H1 (cell line): ENCODE measurements at regions not wholly inside any gene's neighbourhood (a gene's known extent, or its start where the extent isn't known, plus 50 kb on each side); places are given as distances from the start of the nearest gene placed in this dataset.

Experiments used
- CHD2 ChIP-seq: IDR thresholded peaks from 2 replicates; pipeline ENCODE4 v1.6.1; 2012; ENCODE audit warnings: low read length, improper control_type of control experiment
- EGR1 ChIP-seq: IDR thresholded peaks from 2 replicates; pipeline ENCODE4 v1.6.1; 2011; ENCODE audit warnings: low read depth, low read length, borderline replicate concordance
- EP300 ChIP-seq, 2 experiments: IDR thresholded peaks; 1 replicate in 1 of 2; 2 replicates in 1 of 2; pipeline ENCODE4 v1.6.1; 2011 to 2012; ENCODE audit warnings: low read depth in 2 of 2, low read length in 2 of 2, mild to moderate bottlenecking in 2 of 2, borderline replicate concordance in 1 of 2, inconsistent platforms in 1 of 2, moderate library complexity in 1 of 2
- GTF2F1 ChIP-seq: IDR thresholded peaks from 2 replicates; pipeline ENCODE4 v1.6.1; 2012; ENCODE audit warnings: low read depth, low read length, improper control_type of control experiment, borderline replicate concordance
- MAFK ChIP-seq: IDR thresholded peaks from 2 replicates; pipeline ENCODE4 v1.6.1; 2012; ENCODE audit warnings: low read depth, mild to moderate bottlenecking, improper control_type of control experiment, low read length
- SIX5 ChIP-seq: IDR thresholded peaks from 2 replicates; pipeline ENCODE4 v1.6.1; 2011; ENCODE audit warnings: mild to moderate bottlenecking, low read depth, low read length
- SP1 ChIP-seq: IDR thresholded peaks from 2 replicates; pipeline ENCODE4 v1.6.1; 2011; ENCODE audit warnings: low read depth, low read length
- TAF1 ChIP-seq: IDR thresholded peaks from 2 replicates; pipeline ENCODE4 v1.6.1; 2011; ENCODE audit warnings: mild to moderate bottlenecking, low read depth, low read length
- TAF7 ChIP-seq: optimal IDR thresholded peaks from 2 replicates; pipeline ENCODE3; 2011; ENCODE audit warnings: low read depth, mild to moderate bottlenecking, inconsistent platforms, low read length, moderate library complexity, borderline replicate concordance

- TF ChIP-seq EGR1 (no peak), CHD2 (no peak), TAF7 (no peak), SP1 (no peak), EP300 (IDR thresholded peaks at IDR 0.05; ENCODE audit: borderline replicate concordance in 1 of 2, low read depth in 2 of 2, low read length in 2 of 2) (no peak), MAFK (no peak), TAF1 (no peak), GTF2F1 (no peak), SIX5 (no peak)
Measured at GRCh38 chr16:85261657-85262557, 149.6 kb upstream of the CIBAR2 start (continued).
